CD8-positive, alpha-beta memory T cell (primary cell): ENCODE measurements at regions not wholly inside any gene's neighbourhood (a gene's known extent, or its start where the extent isn't known, plus 50 kb on each side); places are given as distances from the start of the nearest gene placed in this dataset.

Source experiments
- CTCF ChIA-PET: fragments of 350-600 bp; sonication (Branson Sonifier 250); formaldehyde crosslinking; loops from one replicate; lab custom pipeline; 2021; ENCODE audit warnings: antibody characterized with exemption; lab: Charles Lee
- POLR2A ChIA-PET: fragments of 350-600 bp; sonication (Branson Sonifier 250); formaldehyde crosslinking; loops from one replicate; lab custom pipeline; 2021; ENCODE audit warnings: antibody characterized with exemption; lab: Charles Lee
- DNase-seq, 5 donors: peaks; one replicate each; pipeline versions ENCODE4 v3.0.0 to v3.0.0-alpha.2; 2020 to 2022; ENCODE audit warnings: mixed read lengths in 1 of 5
- H3K27ac ChIP-seq: one replicate; pipeline ENCODE4 v1.7.0; 2013; ENCODE audit warnings: low read depth, mild to moderate bottlenecking, low read length, moderate library complexity
- H3K27me3 ChIP-seq: 2 replicates; pipeline ENCODE4 v1.7.0; 2013; ENCODE audit warnings: low read length, mild to moderate bottlenecking; ENCODE audit not compliant: insufficient read depth, poor library complexity, severe bottlenecking
- H3K36me3 ChIP-seq: 2 replicates; pipeline ENCODE4 v1.7.0; 2013; ENCODE audit warnings: mild to moderate bottlenecking, low read length, moderate library complexity; ENCODE audit not compliant: insufficient read depth
- H3K4me1 ChIP-seq: 2 replicates; pipeline ENCODE4 v1.7.0; 2013; ENCODE audit warnings: mild to moderate bottlenecking, low read length, moderate library complexity; ENCODE audit not compliant: insufficient read depth
- H3K4me3 ChIP-seq: 2 replicates; pipeline ENCODE4 v1.7.0; 2013; ENCODE audit warnings: mild to moderate bottlenecking, low read length
- H3K9me3 ChIP-seq: 2 replicates; pipeline ENCODE4 v1.7.0; 2013; ENCODE audit warnings: mild to moderate bottlenecking, low read length
- H3K27ac Mint-ChIP-seq, 8 donors: one replicate each; pipeline ENCODE4 v1.8.0; 2020 to 2021; ENCODE audit warnings: mixed read lengths in 8 of 8, mild to moderate bottlenecking in 6 of 8, inconsistent platforms in 3 of 8, moderate library complexity in 3 of 8
- H3K27me3 Mint-ChIP-seq, 2 donors: one replicate each; pipeline ENCODE4 v1.8.0; 2020 to 2021; ENCODE audit warnings: mixed read lengths in 2 of 2, mild to moderate bottlenecking in 1 of 2, moderate library complexity in 1 of 2
- H3K36me3 Mint-ChIP-seq, 3 donors: one replicate each; pipeline ENCODE4 v1.8.0; 2020 to 2021; ENCODE audit warnings: mixed read lengths in 3 of 3, inconsistent platforms in 1 of 3, mild to moderate bottlenecking in 1 of 3
- H3K4me1 Mint-ChIP-seq, 3 donors: one replicate each; pipeline ENCODE4 v1.8.0; 2020 to 2021; ENCODE audit warnings: mixed read lengths in 3 of 3, inconsistent platforms in 1 of 3, mild to moderate bottlenecking in 1 of 3
- H3K4me3 Mint-ChIP-seq, 7 donors: one replicate each; pipeline ENCODE4 v1.8.0; 2020 to 2021; ENCODE audit warnings: mixed read lengths in 7 of 7, mild to moderate bottlenecking in 6 of 7, moderate library complexity in 4 of 7, inconsistent platforms in 2 of 7
- H3K9me3 Mint-ChIP-seq, 5 donors: one replicate each; pipeline ENCODE4 v1.8.0; 2020 to 2022; ENCODE audit warnings: mixed read lengths in 5 of 5, mild to moderate bottlenecking in 3 of 5, moderate library complexity in 2 of 5, inconsistent platforms in 1 of 5

DNA sequence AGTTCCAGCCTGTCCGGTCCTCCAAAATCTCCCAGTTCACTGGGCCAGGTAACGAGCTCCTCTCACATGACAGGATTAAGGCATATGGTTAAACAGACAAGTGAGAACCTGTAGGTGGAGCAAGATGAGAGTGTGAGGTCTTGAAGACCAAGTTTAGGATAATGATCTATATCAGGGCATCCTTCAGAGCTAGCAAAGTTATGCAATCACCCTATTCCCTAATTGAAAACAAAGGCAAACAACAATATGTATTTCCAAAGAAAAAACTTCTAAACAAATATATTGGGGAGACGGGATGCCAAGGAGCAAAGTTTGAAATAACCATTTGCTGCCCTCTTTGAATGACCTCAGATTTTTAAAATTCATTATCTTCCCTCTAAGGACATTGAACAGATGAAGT lies 571.2 kb downstream of the BCL11B start:
- Histone ChIP-seq H3K27ac (no peak overlapping the region), H3K27me3 (no peaks in the 10 kb centered on the region), H3K36me3 (no peaks in the 10 kb centered on the region), H3K4me1 (peaks cover 21% of the 10 kb centered on the region), H3K4me3 (no peak overlapping the region), H3K9me3 (no peaks in the 10 kb centered on the region)
- Mint-ChIP-seq H3K4me3 (no peak overlapping the region), H3K27me3 (no peaks in the 10 kb centered on the region), H3K9me3 (peaks cover 5 to 9% (median 8%) of the 10 kb centered on the region in 5 donors), H3K4me1 (peaks cover 32 to 37% (median 33%) of the 10 kb centered on the region in 3 donors), H3K36me3 (peaks cover 0 to 13% (median 2%) of the 10 kb centered on the region in 3 donors), H3K27ac (peak overlapping the region in 2 of 8 donors; percentile 57 to 66)
- ChIA-PET POLR2A (no interaction called here), CTCF (no interaction called here)
- DNase-seq = no peak

GRCh38 chr14:98701377-98701776 lies 570.6 kb downstream of the BCL11B start:
- no peaks in the 10 kb centered on the region for H3K36me3 ChIP-seq
- ChIA-PET CTCF (no interaction called here), POLR2A (no interaction called here)
- Mint-ChIP-seq H3K27me3 (no peaks in the 10 kb centered on the region), H3K4me1 (peaks cover 37 to 43% (median 37%) of the 10 kb centered on the region in 3 donors), H3K4me3 (no peak overlapping the region), H3K9me3 (peaks cover 5 to 8% (median 7%) of the 10 kb centered on the region in 5 donors), H3K36me3 (peaks cover 0 to 7% (median 2%) of the 10 kb centered on the region in 3 donors), H3K27ac (peak overlapping the region in 3 of 8 donors; percentile 11 to 57 (median 43))
- H3K27ac ChIP-seq = no peak overlapping the region
- DNase-seq = no peak
- no peak overlapping the region for H3K4me3 ChIP-seq
- H3K4me1 ChIP-seq = peaks cover 26% of the 10 kb centered on the region
- no peaks in the 10 kb centered on the region for H3K9me3 ChIP-seq
- H3K27me3 ChIP-seq = no peaks in the 10 kb centered on the region

GRCh38 chr14:98704441-98704840 lies 567.6 kb downstream of the BCL11B start:
- Mint-ChIP-seq H3K36me3 (no peaks in the 10 kb centered on the region), H3K27ac (peak overlapping the region; percentile 35 to 83 (median 61)), H3K4me3 (peak overlapping the region in 6 of 7 donors; percentile 4 to 71 (median 52)), H3K27me3 (peaks cover 0 to 1% of the 10 kb centered on the region in 2 donors), H3K9me3 (no peaks in the 10 kb centered on the region), H3K4me1 (peaks cover 44 to 53% (median 45%) of the 10 kb centered on the region in 3 donors)
- no peaks in the 10 kb centered on the region for H3K36me3 ChIP-seq
- CTCF ChIA-PET = no interaction called here
- H3K9me3 ChIP-seq = no peaks in the 10 kb centered on the region
- POLR2A ChIA-PET = interaction anchor here (0.6 kb wide), 1 partner anchor 689 kb away, joined by 7 read pairs; no protein-coding TSS in a partner anchor
- H3K4me3 ChIP-seq = peak overlapping the region; percentile 13
- H3K27ac ChIP-seq = no peak overlapping the region
- peak; percentile 35 to 76 (median 52) for DNase-seq
- no peaks in the 10 kb centered on the region for H3K27me3 ChIP-seq
- peaks cover 26% of the 10 kb centered on the region for H3K4me1 ChIP-seq

DNA sequence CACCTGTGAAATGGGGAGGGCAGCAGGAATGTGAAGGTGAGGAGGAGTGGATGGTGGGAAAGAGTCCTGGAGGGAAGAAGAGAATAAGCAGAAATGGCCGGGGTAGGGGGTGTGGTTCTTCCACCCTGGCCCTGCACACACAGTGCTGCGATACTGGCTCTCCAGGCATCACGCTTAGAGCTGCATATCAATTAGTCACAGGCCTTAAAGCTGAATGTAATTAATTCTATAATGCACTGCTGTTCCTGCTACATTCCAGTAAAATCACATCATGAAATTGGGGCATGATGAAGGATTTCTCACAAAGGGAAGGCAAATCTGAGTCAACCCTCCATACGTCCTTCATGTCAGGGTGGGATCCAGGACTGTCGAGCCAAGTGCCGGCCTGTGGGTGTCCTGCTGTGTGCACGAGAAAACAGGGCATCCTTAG lies 566.1 kb downstream of the BCL11B start:
- Mint-ChIP-seq H3K4me1 (peaks cover 46 to 56% (median 50%) of the 10 kb centered on the region in 3 donors), H3K36me3 (no peaks in the 10 kb centered on the region), H3K4me3 (peak overlapping the region in 5 of 7 donors; percentile 30 to 54 (median 33)), H3K27ac (peak overlapping the region in 6 of 8 donors; percentile 15 to 85 (median 70)), H3K9me3 (no peaks in the 10 kb centered on the region), H3K27me3 (peaks cover 0 to 1% of the 10 kb centered on the region in 2 donors)
- Histone ChIP-seq H3K4me1 (peaks cover 26% of the 10 kb centered on the region), H3K4me3 (no peak overlapping the region), H3K9me3 (no peaks in the 10 kb centered on the region), H3K27me3 (no peaks in the 10 kb centered on the region), H3K36me3 (no peaks in the 10 kb centered on the region), H3K27ac (no peak overlapping the region)
- DNase-seq = no peak
- ChIA-PET POLR2A (no interaction called here), CTCF (interaction anchor here (1.6 kb wide), 1 partner anchor 15 kb away, joined by 3 read pairs; no protein-coding TSS in a partner anchor)

- CTCF ChIA-PET = no interaction called here
- Histone ChIP-seq H3K27ac (no peak overlapping the region), H3K27me3 (no peaks in the 10 kb centered on the region), H3K36me3 (no peaks in the 10 kb centered on the region), H3K4me3 (no peak overlapping the region), H3K9me3 (no peaks in the 10 kb centered on the region), H3K4me1 (peaks cover 34% of the 10 kb centered on the region)
- H3K9me3 Mint-ChIP-seq = no peaks in the 10 kb centered on the region
- POLR2A ChIA-PET = no interaction called here
- no peaks in the 10 kb centered on the region for H3K36me3 Mint-ChIP-seq
- H3K4me1 Mint-ChIP-seq = peaks cover 52 to 59% (median 59%) of the 10 kb centered on the region in 3 donors
- no peak for DNase-seq
- no peak overlapping the region for H3K4me3 Mint-ChIP-seq
- H3K27me3 Mint-ChIP-seq = peaks cover 0 to 1% of the 10 kb centered on the region in 2 donors
- peak overlapping the region in 2 of 8 donors; percentile 35 to 60 for H3K27ac Mint-ChIP-seq
Measured at GRCh38 chr14:98707522-98707921, 564.5 kb downstream of the BCL11B start.

DNA sequence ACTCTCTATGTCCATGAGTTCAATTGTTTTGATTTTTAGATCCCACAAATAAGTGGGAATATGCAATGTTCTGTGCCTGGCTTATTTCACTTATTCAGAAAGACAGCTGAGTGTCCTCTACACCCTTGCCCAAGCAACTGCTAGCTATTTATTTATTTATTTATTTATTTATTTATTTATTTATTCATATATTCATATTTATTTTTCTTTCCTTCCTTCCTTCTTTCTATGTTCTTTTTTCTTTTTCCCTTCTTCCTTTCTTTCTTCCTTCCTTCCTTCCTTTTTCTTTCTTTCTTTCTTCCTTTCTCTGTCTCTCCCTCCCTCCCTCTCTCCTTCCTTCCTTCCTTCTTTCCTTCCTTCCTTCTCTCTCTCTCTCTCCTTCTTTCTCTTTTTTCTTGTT lies 563.4 kb downstream of the BCL11B start:
- H3K9me3 Mint-ChIP-seq = no peaks in the 10 kb centered on the region
- peaks cover 34% of the 10 kb centered on the region for H3K4me1 ChIP-seq
- H3K36me3 ChIP-seq = no peaks in the 10 kb centered on the region
- H3K4me1 Mint-ChIP-seq = peaks cover 45 to 52% (median 50%) of the 10 kb centered on the region in 3 donors
- no peak overlapping the region for H3K4me3 Mint-ChIP-seq
- peak overlapping the region in 2 of 8 donors; percentile 73 to 82 for H3K27ac Mint-ChIP-seq
- H3K27me3 ChIP-seq = no peaks in the 10 kb centered on the region
- ChIA-PET POLR2A (no interaction called here), CTCF (no interaction called here)
- no peak for DNase-seq
- no peak overlapping the region for H3K27ac ChIP-seq
- H3K9me3 ChIP-seq = no peaks in the 10 kb centered on the region
- no peak overlapping the region for H3K4me3 ChIP-seq
- peaks cover 0 to 1% of the 10 kb centered on the region in 2 donors for H3K27me3 Mint-ChIP-seq
- no peaks in the 10 kb centered on the region for H3K36me3 Mint-ChIP-seq

DNA sequence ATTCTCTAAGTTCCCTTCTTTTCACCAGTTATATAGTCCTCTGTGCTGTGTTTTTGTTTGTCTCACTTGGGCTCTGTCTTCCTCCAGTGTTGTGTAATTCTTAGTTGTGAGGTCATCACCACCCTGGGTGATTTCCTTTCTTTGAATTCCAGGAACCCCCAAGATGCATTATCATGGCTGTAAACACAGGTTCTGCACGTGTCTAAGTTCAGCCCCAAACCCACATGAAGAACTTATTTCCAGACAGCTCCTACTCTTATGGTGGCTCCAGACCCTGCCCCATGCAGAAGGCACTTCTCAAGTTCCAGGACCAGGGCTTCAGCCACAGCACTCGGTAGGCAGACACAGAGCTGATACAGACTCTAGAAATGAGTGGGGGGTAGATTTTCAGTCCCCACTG lies 560.5 kb downstream of the BCL11B start:
- H3K4me3 ChIP-seq = no peak overlapping the region
- Mint-ChIP-seq H3K36me3 (no peaks in the 10 kb centered on the region), H3K9me3 (no peaks in the 10 kb centered on the region), H3K4me3 (peak overlapping the region in 3 of 7 donors; percentile 24 to 45 (median 31)), H3K4me1 (peaks cover 17 to 26% (median 23%) of the 10 kb centered on the region in 3 donors), H3K27ac (peak overlapping the region; percentile 22 to 89 (median 66)), H3K27me3 (peaks cover 5 to 7% of the 10 kb centered on the region in 2 donors)
- no peaks in the 10 kb centered on the region for H3K9me3 ChIP-seq
- POLR2A ChIA-PET = no interaction called here
- CTCF ChIA-PET = no interaction called here
- H3K4me1 ChIP-seq = peaks cover 8% of the 10 kb centered on the region
- no peak overlapping the region for H3K27ac ChIP-seq
- H3K36me3 ChIP-seq = no peaks in the 10 kb centered on the region
- H3K27me3 ChIP-seq = no peaks in the 10 kb centered on the region
- peak in 2 of 5 donors; percentile 1 to 6 for DNase-seq

DNA sequence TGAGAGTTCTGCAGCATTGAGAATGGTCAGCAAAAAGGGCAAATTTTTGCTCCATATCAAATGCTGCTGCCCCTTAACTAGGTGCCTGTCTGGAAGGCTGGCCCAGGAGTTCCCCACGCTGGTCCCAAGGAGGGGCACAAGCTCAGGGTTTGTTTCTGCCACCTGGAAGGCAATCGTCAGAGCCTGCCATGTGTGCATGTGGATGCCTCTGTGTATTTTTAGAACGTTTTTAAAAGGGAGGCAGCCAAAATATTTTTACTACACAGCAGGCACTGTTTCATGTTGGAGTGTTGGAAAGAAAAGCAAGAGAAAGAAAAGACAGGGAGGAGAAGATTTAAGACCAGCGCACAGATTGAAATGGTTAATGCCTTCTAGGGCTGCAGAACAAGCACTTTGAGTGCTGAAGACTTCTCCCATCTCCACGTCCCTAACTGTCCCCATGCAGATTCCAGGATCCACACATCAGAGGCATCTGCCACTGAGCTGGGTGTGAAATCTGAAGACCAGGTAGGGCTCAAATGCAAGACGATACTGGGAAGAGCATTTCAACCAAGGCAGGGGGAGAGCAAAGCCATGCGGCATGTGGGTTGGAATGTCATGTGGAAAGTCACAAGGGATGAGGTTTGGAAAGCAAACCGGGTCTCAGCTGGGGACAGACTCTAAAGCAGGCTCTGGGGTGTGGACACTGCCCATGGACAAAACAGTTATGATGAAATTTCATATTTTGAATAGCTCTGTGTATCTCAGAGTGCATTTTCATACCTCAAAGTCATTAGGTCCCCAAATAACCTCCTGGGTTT lies 557.2 kb downstream of the BCL11B start:
- ChIA-PET POLR2A (no interaction called here), CTCF (no interaction called here)
- peaks cover 10 to 19% (median 13%) of the 10 kb centered on the region in 3 donors for H3K4me1 Mint-ChIP-seq
- H3K4me1 ChIP-seq = peaks cover 8% of the 10 kb centered on the region
- no peaks in the 10 kb centered on the region for H3K36me3 ChIP-seq
- H3K4me3 Mint-ChIP-seq = no peak overlapping the region
- H3K4me3 ChIP-seq = no peak overlapping the region
- H3K27me3 ChIP-seq = no peaks in the 10 kb centered on the region
- no peaks in the 10 kb centered on the region for H3K36me3 Mint-ChIP-seq
- no peaks in the 10 kb centered on the region for H3K9me3 Mint-ChIP-seq
- DNase-seq = no peak
- H3K27ac Mint-ChIP-seq = no peak overlapping the region
- H3K27me3 Mint-ChIP-seq = peaks cover 6 to 14% of the 10 kb centered on the region in 2 donors
- H3K9me3 ChIP-seq = no peaks in the 10 kb centered on the region
- H3K27ac ChIP-seq = no peak overlapping the region
